ENCODE measurements at regions not wholly inside any gene's neighbourhood (a gene's known extent, or its start where the extent isn't known, plus 50 kb on each side); places are given as distances from the start of the nearest gene placed in this dataset.

GRCh38 chr6:80637312-80637711, 530.8 kb downstream of the BCKDHB start:
- TF ChIP-seq, protein P1, sequence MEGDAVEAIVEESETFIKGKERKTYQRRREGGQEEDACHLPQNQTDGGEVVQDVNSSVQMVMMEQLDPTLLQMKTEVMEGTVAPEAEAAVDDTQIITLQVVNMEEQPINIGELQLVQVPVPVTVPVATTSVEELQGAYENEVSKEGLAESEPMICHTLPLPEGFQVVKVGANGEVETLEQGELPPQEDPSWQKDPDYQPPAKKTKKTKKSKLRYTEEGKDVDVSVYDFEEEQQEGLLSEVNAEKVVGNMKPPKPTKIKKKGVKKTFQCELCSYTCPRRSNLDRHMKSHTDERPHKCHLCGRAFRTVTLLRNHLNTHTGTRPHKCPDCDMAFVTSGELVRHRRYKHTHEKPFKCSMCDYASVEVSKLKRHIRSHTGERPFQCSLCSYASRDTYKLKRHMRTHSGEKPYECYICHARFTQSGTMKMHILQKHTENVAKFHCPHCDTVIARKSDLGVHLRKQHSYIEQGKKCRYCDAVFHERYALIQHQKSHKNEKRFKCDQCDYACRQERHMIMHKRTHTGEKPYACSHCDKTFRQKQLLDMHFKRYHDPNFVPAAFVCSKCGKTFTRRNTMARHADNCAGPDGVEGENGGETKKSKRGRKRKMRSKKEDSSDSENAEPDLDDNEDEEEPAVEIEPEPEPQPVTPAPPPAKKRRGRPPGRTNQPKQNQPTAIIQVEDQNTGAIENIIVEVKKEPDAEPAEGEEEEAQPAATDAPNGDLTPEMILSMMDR (IDR thresholded peaks at IDR 0.05) = no peak
- no peaks in the 10 kb centered on the region for H3K9me3 ChIP-seq
- H3K4me1 ChIP-seq (ENCODE audit: control insufficient read depth in 1 of 2, insufficient read depth in 1 of 2, low read depth in 1 of 2, low read length in 1 of 2) = no peaks in the 10 kb centered on the region
- H3K27me3 ChIP-seq = no peaks in the 10 kb centered on the region
- H3K36me3 ChIP-seq = no peaks in the 10 kb centered on the region
- H3K27ac ChIP-seq = no peak overlapping the region
- H3K4me3 ChIP-seq (ENCODE audit: low read depth in 1 of 2, low read length in 1 of 2) = no peak overlapping the region

GRCh38 chr6:80636689-80637088, 530.2 kb downstream of the BCKDHB start:
- Histone ChIP-seq H3K27ac (no peak overlapping the region), H3K9me3 (no peaks in the 10 kb centered on the region), H3K27me3 (no peaks in the 10 kb centered on the region), H3K36me3 (no peaks in the 10 kb centered on the region), H3K4me3 (ENCODE audit: low read depth in 1 of 2, low read length in 1 of 2) (no peak overlapping the region), H3K4me1 (ENCODE audit: control insufficient read depth in 1 of 2, insufficient read depth in 1 of 2, low read depth in 1 of 2, low read length in 1 of 2) (no peaks in the 10 kb centered on the region)
- TF ChIP-seq, protein P1 (IDR thresholded peaks at IDR 0.05) = no peak

DNA sequence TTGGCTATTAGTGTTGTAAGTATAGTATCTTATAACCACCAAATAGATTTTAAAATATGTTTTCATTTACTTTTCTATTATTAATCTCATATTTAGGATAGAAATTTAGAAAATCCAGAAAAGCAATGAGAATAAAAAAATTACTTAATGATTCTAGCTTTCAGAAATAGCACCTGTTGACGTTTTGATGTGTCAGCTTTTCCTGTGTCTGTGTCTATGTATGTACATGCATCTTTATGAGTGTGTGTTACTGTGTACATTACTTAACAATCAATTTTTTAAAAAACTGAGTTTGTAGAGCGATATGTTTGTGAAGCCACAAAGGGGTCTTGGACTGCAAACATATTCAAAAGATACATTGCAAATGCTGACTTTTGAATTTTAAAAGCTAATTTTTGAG, 526.9 kb downstream of the BCKDHB start:
- no peak overlapping the region for H3K4me3 ChIP-seq (ENCODE audit: low read depth in 1 of 2, low read length in 1 of 2)
- H3K36me3 ChIP-seq = no peaks in the 10 kb centered on the region
- H3K4me1 ChIP-seq (ENCODE audit: control insufficient read depth in 1 of 2, insufficient read depth in 1 of 2, low read depth in 1 of 2, low read length in 1 of 2) = no peaks in the 10 kb centered on the region
- no peaks in the 10 kb centered on the region for H3K27me3 ChIP-seq
- no peaks in the 10 kb centered on the region for H3K9me3 ChIP-seq
- H3K27ac ChIP-seq = no peak overlapping the region
- TF ChIP-seq, protein P1 (IDR thresholded peaks at IDR 0.05) = no peak

DNA sequence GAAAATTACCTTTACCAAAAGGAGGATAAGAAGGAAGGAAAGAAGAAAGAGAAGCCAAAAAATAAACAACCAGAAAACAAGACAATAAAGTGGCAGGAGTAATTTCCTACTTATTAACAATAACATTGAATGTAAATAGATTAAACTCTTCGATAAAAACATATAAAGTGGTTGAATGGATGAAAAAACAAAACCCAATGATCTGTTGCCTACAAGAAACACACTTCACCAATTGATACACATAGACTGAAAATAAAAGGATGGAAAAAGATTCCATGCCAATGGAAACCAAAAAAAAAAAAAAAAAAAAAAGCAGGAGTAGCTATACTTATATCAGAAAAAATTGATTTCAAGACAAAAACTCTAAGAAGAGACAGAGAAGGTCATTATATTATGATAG, 518.9 kb downstream of the BCKDHB start:
- Histone ChIP-seq H3K36me3 (no peaks in the 10 kb centered on the region), H3K4me3 (ENCODE audit: low read depth in 1 of 2, low read length in 1 of 2) (no peak overlapping the region), H3K4me1 (ENCODE audit: control insufficient read depth in 1 of 2, insufficient read depth in 1 of 2, low read depth in 1 of 2, low read length in 1 of 2) (no peaks in the 10 kb centered on the region), H3K27ac (no peak overlapping the region), H3K27me3 (no peaks in the 10 kb centered on the region), H3K9me3 (no peaks in the 10 kb centered on the region)
- TF ChIP-seq, protein P1 (IDR thresholded peaks at IDR 0.05) = no peak

GRCh38 chr6:80623066-80623815, 516.8 kb downstream of the BCKDHB start:
- no peaks in the 10 kb centered on the region for H3K36me3 ChIP-seq
- no peak overlapping the region for H3K4me3 ChIP-seq (ENCODE audit: low read depth in 1 of 2, low read length in 1 of 2)
- TF ChIP-seq, protein P1 (IDR thresholded peaks at IDR 0.05) = no peak
- no peaks in the 10 kb centered on the region for H3K9me3 ChIP-seq
- H3K4me1 ChIP-seq (ENCODE audit: control insufficient read depth in 1 of 2, insufficient read depth in 1 of 2, low read depth in 1 of 2, low read length in 1 of 2) = no peaks in the 10 kb centered on the region
- no peak overlapping the region for H3K27ac ChIP-seq
- no peaks in the 10 kb centered on the region for H3K27me3 ChIP-seq

All from neutrophil (primary cell).